ENCODE measurements at regions not wholly inside any gene's neighbourhood (a gene's known extent, or its start where the extent isn't known, plus 50 kb on each side); places are given as distances from the start of the nearest gene placed in this dataset.
"Not testable (repeated sequence)": the region's sequence is repeated elsewhere in the genome, so short reads cannot be mapped to it uniquely, and the experiment has no call there.

GRCh38 chr1:117735045-117735992 lies 129.5 kb downstream of the TENT5C start:
- intact Hi-C loops (cut with micrococcal nuclease; ENCODE audit: unreplicated experiment): no loop called here
- H3K9me3 ChIP-seq (ENCODE audit: low read depth, low read length, poor library complexity, severe bottlenecking): no peaks in the 10 kb centered on the region
- peak overlapping the region; percentile 14 for H3K4me3 ChIP-seq (ENCODE audit: low read depth, low read length, poor library complexity, severe bottlenecking)
- no peak for TF ChIP-seq CTCF (conservative IDR thresholded peaks at IDR 0.05; ENCODE audit: low read depth, low read length)
- TF ChIP-seq EZH2 (IDR thresholded peaks at IDR 0.05; ENCODE audit: borderline replicate concordance, low read depth, low read length, poor library complexity, severe bottlenecking): no peak
- no peaks in the 10 kb centered on the region for H3K27me3 ChIP-seq (replicated peaks; ENCODE audit: insufficient read depth, low read depth, low read length, poor library complexity)
- BruUV-seq (replicated peaks): no TSS peak
- no peaks in the 10 kb centered on the region for H3K36me3 ChIP-seq (ENCODE audit: insufficient read depth, low read length, poor library complexity, severe bottlenecking)
- H3K4me1 ChIP-seq (ENCODE audit: insufficient read depth, low read length, poor library complexity, severe bottlenecking): no peaks in the 10 kb centered on the region
- no peak for DNase-seq (ENCODE audit: low spot score)
- H3K27ac ChIP-seq (ENCODE audit: low read depth, low read length, poor library complexity, severe bottlenecking): no peak overlapping the region
- ChIA-PET CTCF (no interaction called here), POLR2A (ENCODE audit: low non-redundant PET) (no interaction called here)

- DNase-seq (ENCODE audit: low spot score): no peak
- no peak overlapping the region for H3K27ac ChIP-seq (ENCODE audit: low read depth, low read length, poor library complexity, severe bottlenecking)
- no peaks in the 10 kb centered on the region for H3K9me3 ChIP-seq (ENCODE audit: low read depth, low read length, poor library complexity, severe bottlenecking)
- no TSS peak for BruUV-seq (replicated peaks)
- POLR2A ChIA-PET (ENCODE audit: low non-redundant PET): no interaction called here
- no peak for TF ChIP-seq CTCF (conservative IDR thresholded peaks at IDR 0.05; ENCODE audit: low read depth, low read length)
- no peak for TF ChIP-seq EZH2 (IDR thresholded peaks at IDR 0.05; ENCODE audit: borderline replicate concordance, low read depth, low read length, poor library complexity, severe bottlenecking)
- H3K4me1 ChIP-seq (ENCODE audit: insufficient read depth, low read length, poor library complexity, severe bottlenecking): no peaks in the 10 kb centered on the region
- no peak overlapping the region for H3K4me3 ChIP-seq (ENCODE audit: low read depth, low read length, poor library complexity, severe bottlenecking)
- CTCF ChIA-PET: no interaction called here
- H3K36me3 ChIP-seq (ENCODE audit: insufficient read depth, low read length, poor library complexity, severe bottlenecking): no peaks in the 10 kb centered on the region
- intact Hi-C loops (cut with micrococcal nuclease; ENCODE audit: unreplicated experiment): no loop called here
- no peaks in the 10 kb centered on the region for H3K27me3 ChIP-seq (replicated peaks; ENCODE audit: insufficient read depth, low read depth, low read length, poor library complexity)
These were observed 133.7 kb downstream of the TENT5C start for GRCh38 chr1:117739504-117739903.

- no peaks in the 10 kb centered on the region for H3K4me1 ChIP-seq (ENCODE audit: insufficient read depth, low read length, poor library complexity, severe bottlenecking)
- intact Hi-C loops (cut with micrococcal nuclease; ENCODE audit: unreplicated experiment): no loop called here
- H3K27me3 ChIP-seq (replicated peaks; ENCODE audit: insufficient read depth, low read depth, low read length, poor library complexity): no peaks in the 10 kb centered on the region
These were observed 134.6 kb downstream of the TENT5C start for GRCh38 chr1:117740496-117740895.

GRCh38 chr1:117746565-117746964 lies 140.7 kb downstream of the TENT5C start:
- POLR2A ChIA-PET (ENCODE audit: low non-redundant PET); BruUV-seq (replicated peaks); H3K4me3 ChIP-seq (ENCODE audit: low read depth, low read length, poor library complexity, severe bottlenecking); CTCF ChIA-PET; DNase-seq (ENCODE audit: low spot score); intact Hi-C loops (cut with micrococcal nuclease; ENCODE audit: unreplicated experiment); H3K27me3 ChIP-seq (replicated peaks; ENCODE audit: insufficient read depth, low read depth, low read length, poor library complexity); H3K27ac ChIP-seq (ENCODE audit: low read depth, low read length, poor library complexity, severe bottlenecking); H3K4me1 ChIP-seq (ENCODE audit: insufficient read depth, low read length, poor library complexity, severe bottlenecking); H3K9me3 ChIP-seq (ENCODE audit: low read depth, low read length, poor library complexity, severe bottlenecking); H3K36me3 ChIP-seq (ENCODE audit: insufficient read depth, low read length, poor library complexity, severe bottlenecking): not testable (repeated sequence)

More at GRCh38 chr1:117740496-117740895, 134.6 kb downstream of the TENT5C start:
- DNase-seq (ENCODE audit: low spot score): no peak
- Histone ChIP-seq H3K36me3 (ENCODE audit: insufficient read depth, low read length, poor library complexity, severe bottlenecking) (no peaks in the 10 kb centered on the region), H3K27ac (ENCODE audit: low read depth, low read length, poor library complexity, severe bottlenecking) (no peak overlapping the region), H3K9me3 (ENCODE audit: low read depth, low read length, poor library complexity, severe bottlenecking) (no peaks in the 10 kb centered on the region), H3K4me3 (ENCODE audit: low read depth, low read length, poor library complexity, severe bottlenecking) (no peak overlapping the region)
- ChIA-PET POLR2A (ENCODE audit: low non-redundant PET) (no interaction called here), CTCF (no interaction called here)
- no TSS peak for BruUV-seq (replicated peaks)
- no peak for TF ChIP-seq CTCF (conservative IDR thresholded peaks at IDR 0.05; ENCODE audit: low read depth, low read length)
- TF ChIP-seq EZH2 (IDR thresholded peaks at IDR 0.05; ENCODE audit: borderline replicate concordance, low read depth, low read length, poor library complexity, severe bottlenecking): no peak
